ENCODE measurements at regions not wholly inside any gene's neighbourhood (a gene's known extent, or its start where the extent isn't known, plus 50 kb on each side); places are given as distances from the start of the nearest gene placed in this dataset.

DNA sequence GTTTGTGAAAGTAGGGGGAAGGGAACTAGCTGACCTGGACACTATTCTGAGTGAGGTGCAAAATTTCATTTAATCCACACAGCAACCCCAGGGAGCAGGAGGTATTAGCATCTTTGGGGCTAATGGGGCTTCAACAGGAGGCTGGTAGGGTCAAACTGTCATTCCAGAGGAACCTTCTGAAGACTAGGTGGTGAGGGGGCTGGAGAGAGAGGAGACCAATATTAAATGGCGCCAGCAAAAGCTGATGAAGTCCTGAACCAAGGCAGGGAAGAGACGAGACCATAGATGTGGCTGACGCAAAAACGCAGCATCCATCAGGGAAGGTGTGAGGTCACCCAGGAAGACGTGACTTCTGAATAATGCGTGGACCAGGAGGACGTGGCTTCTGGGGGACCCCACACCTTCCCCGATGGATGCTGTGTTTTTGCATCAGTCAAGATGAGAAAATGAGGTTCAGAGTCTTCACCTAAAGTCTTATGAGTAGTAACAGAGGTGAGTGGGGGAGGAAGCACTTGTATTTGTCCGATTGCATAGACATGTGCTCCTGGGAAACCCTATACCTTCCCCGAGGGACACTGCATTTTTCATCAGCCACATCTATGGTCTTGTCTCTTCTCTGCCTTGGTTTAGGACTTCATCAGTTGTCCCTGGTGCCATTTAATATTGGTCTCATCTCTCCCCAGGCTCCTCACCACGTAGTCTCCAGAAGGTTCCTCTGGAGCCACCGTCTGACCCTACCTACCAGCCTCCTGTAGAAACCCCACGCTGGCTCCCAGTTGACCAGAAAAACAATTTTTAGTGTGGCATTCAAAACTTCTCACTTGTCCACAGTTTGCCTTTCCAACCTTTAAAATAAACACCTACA, 188.6 kb downstream of the MYCN start:
- Mint-ChIP-seq H3K36me3 (ENCODE audit: low read depth, unreplicated experiment) (no peaks in the 10 kb centered on the region), H3K27ac (ENCODE audit: unreplicated experiment) (no peak overlapping the region), H3K9me3 (ENCODE audit: unreplicated experiment) (no peaks in the 10 kb centered on the region), H3K4me3 (ENCODE audit: unreplicated experiment) (no peak overlapping the region), H3K4me1 (ENCODE audit: unreplicated experiment) (no peaks in the 10 kb centered on the region), H3K27me3 (ENCODE audit: unreplicated experiment) (peaks cover 2% of the 10 kb centered on the region)
- TF ChIP-seq, protein P1, sequence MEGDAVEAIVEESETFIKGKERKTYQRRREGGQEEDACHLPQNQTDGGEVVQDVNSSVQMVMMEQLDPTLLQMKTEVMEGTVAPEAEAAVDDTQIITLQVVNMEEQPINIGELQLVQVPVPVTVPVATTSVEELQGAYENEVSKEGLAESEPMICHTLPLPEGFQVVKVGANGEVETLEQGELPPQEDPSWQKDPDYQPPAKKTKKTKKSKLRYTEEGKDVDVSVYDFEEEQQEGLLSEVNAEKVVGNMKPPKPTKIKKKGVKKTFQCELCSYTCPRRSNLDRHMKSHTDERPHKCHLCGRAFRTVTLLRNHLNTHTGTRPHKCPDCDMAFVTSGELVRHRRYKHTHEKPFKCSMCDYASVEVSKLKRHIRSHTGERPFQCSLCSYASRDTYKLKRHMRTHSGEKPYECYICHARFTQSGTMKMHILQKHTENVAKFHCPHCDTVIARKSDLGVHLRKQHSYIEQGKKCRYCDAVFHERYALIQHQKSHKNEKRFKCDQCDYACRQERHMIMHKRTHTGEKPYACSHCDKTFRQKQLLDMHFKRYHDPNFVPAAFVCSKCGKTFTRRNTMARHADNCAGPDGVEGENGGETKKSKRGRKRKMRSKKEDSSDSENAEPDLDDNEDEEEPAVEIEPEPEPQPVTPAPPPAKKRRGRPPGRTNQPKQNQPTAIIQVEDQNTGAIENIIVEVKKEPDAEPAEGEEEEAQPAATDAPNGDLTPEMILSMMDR (IDR thresholded peaks at IDR 0.05; ENCODE audit: unreplicated experiment) = no peak
- no peak for DNase-seq (ENCODE audit: low spot score)

DNA sequence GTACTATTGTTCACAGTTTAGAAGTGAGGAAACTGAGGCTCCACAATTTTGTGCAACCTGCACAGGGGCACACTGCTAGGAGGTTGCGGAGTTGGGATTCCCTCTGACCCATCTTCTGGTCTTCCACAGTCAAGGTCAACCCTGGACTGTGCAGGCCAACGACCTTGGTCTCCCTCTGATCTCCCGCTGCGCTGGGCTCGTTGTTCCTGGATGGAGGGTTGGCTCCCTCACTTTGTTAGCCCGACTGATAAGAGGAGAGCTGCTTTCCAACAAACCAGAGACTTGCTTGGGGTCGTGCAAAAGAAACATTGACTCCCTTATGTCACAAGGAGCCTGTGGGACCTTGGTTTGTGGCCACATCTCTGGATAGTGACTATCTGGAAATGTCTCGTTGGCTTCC, 187.6 kb downstream of the MYCN start:
- no peaks in the 10 kb centered on the region for H3K4me1 Mint-ChIP-seq (ENCODE audit: unreplicated experiment)
- no peak overlapping the region for H3K27ac Mint-ChIP-seq (ENCODE audit: unreplicated experiment)
- H3K4me3 Mint-ChIP-seq (ENCODE audit: unreplicated experiment) = no peak overlapping the region
- no peaks in the 10 kb centered on the region for H3K36me3 Mint-ChIP-seq (ENCODE audit: low read depth, unreplicated experiment)
- no peaks in the 10 kb centered on the region for H3K9me3 Mint-ChIP-seq (ENCODE audit: unreplicated experiment)
- no peak for DNase-seq (ENCODE audit: low spot score)
- H3K27me3 Mint-ChIP-seq (ENCODE audit: unreplicated experiment) = peaks cover 2% of the 10 kb centered on the region
- TF ChIP-seq, protein P1 (IDR thresholded peaks at IDR 0.05; ENCODE audit: unreplicated experiment) = no peak

GRCh38 chr2:16127276-16127940, 187.1 kb downstream of the MYCN start:
- Mint-ChIP-seq H3K4me3 (ENCODE audit: unreplicated experiment) (no peak overlapping the region), H3K4me1 (ENCODE audit: unreplicated experiment) (no peaks in the 10 kb centered on the region), H3K9me3 (ENCODE audit: unreplicated experiment) (no peaks in the 10 kb centered on the region)

DNA sequence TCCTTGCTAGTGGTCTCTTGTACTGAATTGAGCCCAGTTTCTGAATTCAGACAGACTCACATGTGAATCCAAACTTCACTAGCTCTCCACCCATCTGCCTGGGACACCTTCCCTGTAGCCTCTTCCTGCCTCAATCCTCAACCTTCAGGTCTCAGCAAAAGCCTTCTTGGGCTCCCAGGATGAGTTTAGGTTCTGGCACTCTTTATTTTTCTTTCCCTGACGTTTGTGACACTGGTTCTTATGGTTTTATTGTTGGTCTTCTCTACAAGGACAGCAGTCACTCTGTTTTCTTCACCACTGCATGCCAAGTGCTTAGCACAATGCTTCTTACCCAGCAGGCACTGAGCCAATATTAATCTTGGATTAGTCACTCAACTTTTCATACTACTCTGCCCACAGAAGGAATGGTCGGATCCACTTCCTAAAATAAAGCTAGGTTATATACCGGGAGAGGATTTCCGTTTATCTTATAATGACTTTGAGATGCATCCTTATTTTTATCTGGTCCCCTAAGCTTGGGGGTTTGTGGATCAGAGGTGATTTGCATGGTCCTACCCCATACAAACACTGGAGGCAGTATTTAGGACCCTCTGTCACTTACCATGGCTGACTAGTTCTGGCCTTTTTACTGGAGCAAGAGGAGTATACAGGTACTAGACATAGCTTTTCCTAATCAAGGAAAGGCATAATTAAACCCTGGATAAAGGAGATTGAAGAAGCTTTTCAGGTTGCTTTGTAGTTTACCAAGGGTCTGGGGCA, 186.3 kb downstream of the MYCN start:
- Mint-ChIP-seq H3K9me3 (ENCODE audit: unreplicated experiment) (no peaks in the 10 kb centered on the region), H3K27me3 (ENCODE audit: unreplicated experiment) (peaks cover 2% of the 10 kb centered on the region), H3K4me1 (ENCODE audit: unreplicated experiment) (no peaks in the 10 kb centered on the region), H3K36me3 (ENCODE audit: low read depth, unreplicated experiment) (no peaks in the 10 kb centered on the region), H3K4me3 (ENCODE audit: unreplicated experiment) (no peak overlapping the region), H3K27ac (ENCODE audit: unreplicated experiment) (no peak overlapping the region)
- TF ChIP-seq, protein P1 (IDR thresholded peaks at IDR 0.05; ENCODE audit: unreplicated experiment) = no peak
- DNase-seq (ENCODE audit: low spot score) = no peak

More at GRCh38 chr2:16127276-16127940, 187.1 kb downstream of the MYCN start:
- H3K36me3 Mint-ChIP-seq (ENCODE audit: low read depth, unreplicated experiment) = no peaks in the 10 kb centered on the region
- H3K27me3 Mint-ChIP-seq (ENCODE audit: unreplicated experiment) = peaks cover 2% of the 10 kb centered on the region
- TF ChIP-seq, protein P1 (IDR thresholded peaks at IDR 0.05; ENCODE audit: unreplicated experiment) = no peak
- DNase-seq (ENCODE audit: low spot score) = no peak
- H3K27ac Mint-ChIP-seq (ENCODE audit: unreplicated experiment) = no peak overlapping the region

All from endothelial cell (in vitro differentiated cells).